ENCODE measurements at regions not wholly inside any gene's neighbourhood (a gene's known extent, or its start where the extent isn't known, plus 50 kb on each side); places are given as distances from the start of the nearest gene placed in this dataset.
A peak's percentile ranks its signal among the peaks of the same experiment; 100 is the strongest.

DNA sequence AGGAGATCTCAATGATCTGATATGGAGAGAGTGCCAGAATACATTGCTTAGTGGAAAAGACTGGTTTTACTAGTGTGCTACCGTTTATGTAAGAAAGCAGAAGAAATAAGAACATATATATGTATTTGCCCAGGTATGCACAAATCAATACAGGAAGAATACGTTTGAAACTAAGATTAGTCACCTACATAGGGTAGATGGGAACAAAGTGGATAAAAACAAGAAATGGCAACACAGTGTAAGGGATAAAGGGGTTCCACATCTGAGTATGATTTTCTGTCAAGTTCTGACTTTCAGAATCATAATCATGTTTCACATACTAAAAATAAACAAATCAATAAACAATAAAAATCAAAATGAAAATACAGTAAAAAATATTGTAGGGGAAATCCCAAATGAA lies 148.6 kb upstream of the NAMPT start:
- TF ChIP-seq, protein P1, sequence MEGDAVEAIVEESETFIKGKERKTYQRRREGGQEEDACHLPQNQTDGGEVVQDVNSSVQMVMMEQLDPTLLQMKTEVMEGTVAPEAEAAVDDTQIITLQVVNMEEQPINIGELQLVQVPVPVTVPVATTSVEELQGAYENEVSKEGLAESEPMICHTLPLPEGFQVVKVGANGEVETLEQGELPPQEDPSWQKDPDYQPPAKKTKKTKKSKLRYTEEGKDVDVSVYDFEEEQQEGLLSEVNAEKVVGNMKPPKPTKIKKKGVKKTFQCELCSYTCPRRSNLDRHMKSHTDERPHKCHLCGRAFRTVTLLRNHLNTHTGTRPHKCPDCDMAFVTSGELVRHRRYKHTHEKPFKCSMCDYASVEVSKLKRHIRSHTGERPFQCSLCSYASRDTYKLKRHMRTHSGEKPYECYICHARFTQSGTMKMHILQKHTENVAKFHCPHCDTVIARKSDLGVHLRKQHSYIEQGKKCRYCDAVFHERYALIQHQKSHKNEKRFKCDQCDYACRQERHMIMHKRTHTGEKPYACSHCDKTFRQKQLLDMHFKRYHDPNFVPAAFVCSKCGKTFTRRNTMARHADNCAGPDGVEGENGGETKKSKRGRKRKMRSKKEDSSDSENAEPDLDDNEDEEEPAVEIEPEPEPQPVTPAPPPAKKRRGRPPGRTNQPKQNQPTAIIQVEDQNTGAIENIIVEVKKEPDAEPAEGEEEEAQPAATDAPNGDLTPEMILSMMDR (IDR thresholded peaks at IDR 0.05; ENCODE audit: insufficient read depth, low read depth, low read length, missing control alignments) = no peak
- no peak for DNase-seq (ENCODE audit: low read depth)

DNA sequence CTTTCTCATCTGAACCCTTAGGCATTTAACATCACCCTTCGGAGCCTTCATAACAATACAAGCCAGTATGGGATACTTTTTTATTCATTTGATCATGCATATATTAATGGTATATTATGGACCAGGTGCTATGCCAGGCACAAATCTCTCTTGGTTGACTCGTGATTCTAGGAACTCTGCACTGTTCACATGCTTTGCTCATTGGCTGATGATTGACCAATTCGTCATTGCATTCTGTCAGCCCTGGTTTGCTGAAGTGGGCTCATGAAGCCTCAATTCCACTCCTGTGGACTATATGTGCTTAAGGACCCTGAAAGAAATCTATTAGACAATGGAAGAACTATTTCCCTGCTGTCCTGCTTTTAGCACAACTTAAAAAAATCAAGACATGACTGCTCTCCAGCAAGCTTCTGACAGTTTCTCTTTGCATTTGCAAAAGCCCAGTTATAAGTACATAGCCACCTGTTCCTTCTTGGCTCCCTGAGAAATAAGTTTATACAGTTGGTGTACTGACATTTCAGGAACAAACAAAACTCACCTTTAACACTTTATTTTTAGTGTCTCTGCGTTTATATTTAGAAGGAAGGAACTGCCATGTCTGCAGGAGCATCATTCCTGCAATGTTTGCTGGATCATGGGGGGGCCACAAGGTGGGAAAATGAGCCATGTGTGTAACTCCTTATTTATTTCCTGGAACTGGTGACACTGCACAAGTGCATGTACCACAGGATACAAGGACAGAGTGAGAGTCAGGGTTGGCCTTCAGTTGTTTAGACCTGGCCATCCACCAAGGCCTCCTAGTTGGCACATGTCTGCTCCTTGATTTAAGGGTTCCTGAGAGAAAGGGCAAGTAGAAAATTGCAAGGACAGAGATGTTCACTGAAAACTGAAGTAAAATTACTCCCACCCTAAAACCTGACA lies 146.0 kb upstream of the NAMPT start:
- TF ChIP-seq, protein P1 (IDR thresholded peaks at IDR 0.05; ENCODE audit: insufficient read depth, low read depth, low read length, missing control alignments) = no peak
- no peak for DNase-seq (ENCODE audit: low read depth)
- H3K4me3 ChIP-seq (ENCODE audit: low read depth, low read length) = no peak overlapping the region

More for the DNA sequence above, 148.6 kb upstream of the NAMPT start:
- no peak overlapping the region for H3K4me3 ChIP-seq (ENCODE audit: low read depth, low read length)

DNA sequence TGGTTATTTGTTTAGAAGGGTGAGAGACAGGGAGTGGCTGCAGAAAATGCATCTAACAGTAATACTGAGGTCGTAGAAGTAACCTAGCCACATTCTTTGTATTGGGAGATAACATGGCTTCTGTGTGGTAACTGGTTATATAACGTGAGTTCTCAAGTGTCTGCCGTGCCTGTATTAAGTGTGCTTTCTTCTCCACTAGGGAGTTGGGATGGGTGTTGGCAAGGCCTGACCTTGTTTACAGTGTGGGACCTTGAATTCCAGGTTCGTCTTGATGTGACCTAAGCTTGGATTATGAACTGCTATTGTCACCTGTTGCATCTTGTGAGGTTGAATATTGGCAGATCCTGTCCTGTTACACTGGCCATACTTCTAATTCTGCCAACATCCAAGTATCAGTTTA lies 145.3 kb upstream of the NAMPT start:
- TF ChIP-seq, protein P1 (IDR thresholded peaks at IDR 0.05; ENCODE audit: insufficient read depth, low read depth, low read length, missing control alignments) = no peak
- H3K4me3 ChIP-seq (ENCODE audit: low read depth, low read length) = no peak overlapping the region
- DNase-seq (ENCODE audit: low read depth) = no peak

DNA sequence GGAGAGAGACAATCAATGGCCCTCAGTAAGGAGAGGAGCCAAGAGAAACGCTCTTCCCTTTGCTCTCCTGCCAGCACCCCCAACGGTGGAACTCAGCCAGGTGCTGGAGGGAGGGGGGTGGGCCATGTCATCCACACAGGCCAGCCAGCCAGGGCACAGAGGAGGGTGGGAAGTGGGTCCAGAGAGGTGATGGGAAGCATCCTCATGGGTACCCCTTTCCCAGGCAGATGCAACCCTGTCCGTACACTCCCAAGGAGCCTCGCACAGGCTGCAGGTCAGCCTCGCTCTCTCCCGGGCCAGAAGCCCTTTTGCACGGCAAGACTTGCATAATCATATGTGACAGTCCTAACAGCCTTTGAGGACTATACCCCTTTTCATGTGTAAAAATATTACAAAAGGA lies 142.0 kb upstream of the NAMPT start:
- DNase-seq (ENCODE audit: low read depth) = no peak
- no peak overlapping the region for H3K4me3 ChIP-seq (ENCODE audit: low read depth, low read length)
- TF ChIP-seq, protein P1 (IDR thresholded peaks at IDR 0.05; ENCODE audit: insufficient read depth, low read depth, low read length, missing control alignments) = no peak

- H3K4me3 ChIP-seq (ENCODE audit: low read depth, low read length) = peak overlapping the region; percentile 56
- TF ChIP-seq, protein P1 (IDR thresholded peaks at IDR 0.05; ENCODE audit: insufficient read depth, low read depth, low read length, missing control alignments) = no peak
- DNase-seq (ENCODE audit: low read depth) = peak; percentile 92
Measured at GRCh38 chr7:106425017-106425719, 140.4 kb upstream of the NAMPT start.

GRCh38 chr7:106424476-106425016 lies 139.8 kb upstream of the NAMPT start:
- no peak overlapping the region for H3K4me3 ChIP-seq (ENCODE audit: low read depth, low read length)
- TF ChIP-seq, protein P1 (IDR thresholded peaks at IDR 0.05; ENCODE audit: insufficient read depth, low read depth, low read length, missing control alignments) = no peak
- no peak for DNase-seq (ENCODE audit: low read depth)

All from GM12865 (cell line).